ENCODE measurements at regions not wholly inside any gene's neighbourhood (a gene's known extent, or its start where the extent isn't known, plus 50 kb on each side); places are given as distances from the start of the nearest gene placed in this dataset.

- TF ChIP-seq SUZ12 (IDR thresholded peaks at IDR 0.05; ENCODE audit: extremely low read depth, insufficient read depth, insufficient read length) (no peak), YY1 (IDR thresholded peaks at IDR 0.05; ENCODE audit: insufficient read depth, insufficient read length) (no peak)
Measured at GRCh38 chr3:28057539-28057938, 183.9 kb upstream of the CMC1 start.

Data from NT2/D1 (cell line).